ENCODE measurements at regions not wholly inside any gene's neighbourhood (a gene's known extent, or its start where the extent isn't known, plus 50 kb on each side); places are given as distances from the start of the nearest gene placed in this dataset.
"Not testable (repeated sequence)": the region's sequence is repeated elsewhere in the genome, so short reads cannot be mapped to it uniquely, and the experiment has no call there.

GRCh38 chr3:8421267-8421666 lies 80.4 kb upstream of the LMCD1 start:
- H3K4me3 ChIP-seq (ENCODE audit: low read depth, low read length): no peak overlapping the region
- DNase-seq (ENCODE audit: low read depth): no peak
- peak; percentile 25 for TF ChIP-seq CTCF (conservative IDR thresholded peaks at IDR 0.05; ENCODE audit: low read depth, low read length)

GRCh38 chr3:8421711-8422110 lies 79.9 kb upstream of the LMCD1 start:
- DNase-seq (ENCODE audit: low read depth): no peak
- TF ChIP-seq CTCF (conservative IDR thresholded peaks at IDR 0.05; ENCODE audit: low read depth, low read length): no peak

GRCh38 chr3:8423307-8423706 lies 78.3 kb upstream of the LMCD1 start:
- H3K4me3 ChIP-seq (ENCODE audit: low read depth, low read length): no peak overlapping the region
- TF ChIP-seq CTCF (conservative IDR thresholded peaks at IDR 0.05; ENCODE audit: low read depth, low read length): no peak
- DNase-seq (ENCODE audit: low read depth): no peak

More at GRCh38 chr3:8421711-8422110, 79.9 kb upstream of the LMCD1 start:
- H3K4me3 ChIP-seq (ENCODE audit: low read depth, low read length): no peak overlapping the region

- DNase-seq (ENCODE audit: low read depth): no peak
- no peak overlapping the region for H3K4me3 ChIP-seq (ENCODE audit: low read depth, low read length)
- TF ChIP-seq CTCF (conservative IDR thresholded peaks at IDR 0.05; ENCODE audit: low read depth, low read length): no peak
Observed at GRCh38 chr3:8424281-8424680, 77.3 kb upstream of the LMCD1 start.

- TF ChIP-seq CTCF (conservative IDR thresholded peaks at IDR 0.05; ENCODE audit: low read depth, low read length): no peak
- no peak for DNase-seq (ENCODE audit: low read depth)
- H3K4me3 ChIP-seq (ENCODE audit: low read depth, low read length): no peak overlapping the region
Observed at GRCh38 chr3:8436661-8437287, 64.8 kb upstream of the LMCD1 start.

GRCh38 chr3:8438507-8439079 lies 63.0 kb upstream of the LMCD1 start:
- DNase-seq (ENCODE audit: low read depth): no peak
- TF ChIP-seq CTCF (conservative IDR thresholded peaks at IDR 0.05; ENCODE audit: low read depth, low read length): no peak

GRCh38 chr3:8440142-8440541 lies 61.5 kb upstream of the LMCD1 start:
- not testable (repeated sequence) for DNase-seq (ENCODE audit: low read depth); H3K4me3 ChIP-seq (ENCODE audit: low read depth, low read length)

More at GRCh38 chr3:8438507-8439079, 63.0 kb upstream of the LMCD1 start:
- H3K4me3 ChIP-seq (ENCODE audit: low read depth, low read length): no peak overlapping the region

Data from epithelial cell of proximal tubule (primary cell).